HG03460 (cell line): ENCODE measurements at regions not wholly inside any gene's neighbourhood (a gene's known extent, or its start where the extent isn't known, plus 50 kb on each side); places are given as distances from the start of the nearest gene placed in this dataset.

Experiments
- ATAC-seq: cut with Tn5 transposase; IDR thresholded peaks from one replicate; pipeline ENCODE4 v1.9.1; 2021; ENCODE audit not compliant: unreplicated experiment

DNA sequence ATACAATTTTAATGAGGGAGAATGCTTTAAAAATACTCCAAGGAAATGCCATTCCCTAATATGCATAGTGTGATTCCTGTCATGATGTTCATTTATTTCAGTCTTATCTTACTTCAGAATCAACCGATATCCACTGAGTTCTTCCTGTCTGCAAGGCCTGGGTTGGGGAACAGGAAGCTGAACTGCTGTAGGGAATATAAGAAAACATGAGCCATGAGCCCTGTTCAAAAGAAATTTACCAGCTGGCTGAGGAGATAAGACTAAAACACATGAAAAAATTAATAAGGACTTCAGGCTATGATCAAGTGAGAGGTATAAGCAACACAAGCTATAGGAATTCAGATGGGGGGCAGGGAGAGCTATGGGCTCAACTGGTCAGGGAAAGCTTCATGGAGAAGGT is 184.7 kb downstream of the PLPP4 start:
- ATAC-seq = no peak

DNA sequence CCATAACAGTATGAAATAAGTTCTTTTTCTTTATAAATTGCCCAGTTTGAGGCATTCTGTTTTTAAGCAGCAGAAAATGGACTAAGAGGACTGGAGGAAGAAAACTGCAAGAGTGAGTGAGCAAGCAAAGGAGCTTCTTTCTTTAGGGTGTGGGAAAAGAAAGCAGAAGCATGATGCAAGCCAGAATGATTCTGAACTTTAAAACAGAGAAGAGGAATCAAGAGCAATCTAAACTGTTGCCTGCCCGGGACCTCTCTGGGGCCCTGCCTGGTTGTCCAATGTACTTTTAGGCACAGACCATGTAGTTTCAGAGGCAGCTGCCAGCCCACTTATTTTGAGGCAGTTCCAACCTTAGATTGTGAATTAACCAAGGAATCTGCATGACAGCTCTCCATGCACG is 186.3 kb downstream of the PLPP4 start:
- ATAC-seq = no peak

DNA sequence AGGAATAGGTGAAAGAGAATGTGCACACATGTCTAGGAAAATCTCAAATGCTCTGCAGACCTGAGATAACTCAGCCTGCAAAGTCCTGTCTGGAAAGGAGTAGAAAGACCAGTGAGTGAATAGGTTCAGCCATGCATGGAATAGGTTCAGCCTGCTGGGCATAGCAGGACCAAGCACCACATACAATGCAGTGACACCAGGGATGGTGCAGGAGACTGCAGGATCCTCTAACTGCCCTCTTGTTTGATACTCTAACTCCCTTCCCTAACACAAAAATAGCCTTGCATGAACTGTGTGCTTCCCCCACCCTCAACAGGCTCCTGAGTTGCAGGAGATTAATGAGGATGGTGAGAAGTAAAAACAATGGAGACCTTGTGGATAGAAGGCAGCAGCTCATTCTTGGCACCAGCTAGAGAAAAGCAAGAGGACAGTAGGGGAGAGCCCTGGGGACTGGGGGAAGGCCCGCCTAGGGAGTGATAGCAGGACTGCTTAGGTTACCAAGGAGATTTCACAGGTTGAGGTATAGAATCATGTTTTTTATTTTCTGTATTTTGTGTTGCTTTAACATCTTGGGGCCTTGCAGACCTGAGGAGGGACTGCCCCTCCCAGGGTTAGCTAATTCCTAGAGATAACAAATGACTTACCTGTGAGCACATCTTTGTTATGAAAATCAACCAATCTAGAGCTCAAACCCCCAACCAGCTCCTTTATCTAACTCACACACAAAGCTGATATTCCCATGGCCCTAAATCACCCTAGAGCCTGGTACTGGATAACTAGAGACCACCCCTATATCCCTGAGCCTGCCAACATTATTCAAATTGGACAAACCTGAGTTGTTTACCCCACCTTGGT is 187.8 kb downstream of the PLPP4 start:
- no peak for ATAC-seq

DNA sequence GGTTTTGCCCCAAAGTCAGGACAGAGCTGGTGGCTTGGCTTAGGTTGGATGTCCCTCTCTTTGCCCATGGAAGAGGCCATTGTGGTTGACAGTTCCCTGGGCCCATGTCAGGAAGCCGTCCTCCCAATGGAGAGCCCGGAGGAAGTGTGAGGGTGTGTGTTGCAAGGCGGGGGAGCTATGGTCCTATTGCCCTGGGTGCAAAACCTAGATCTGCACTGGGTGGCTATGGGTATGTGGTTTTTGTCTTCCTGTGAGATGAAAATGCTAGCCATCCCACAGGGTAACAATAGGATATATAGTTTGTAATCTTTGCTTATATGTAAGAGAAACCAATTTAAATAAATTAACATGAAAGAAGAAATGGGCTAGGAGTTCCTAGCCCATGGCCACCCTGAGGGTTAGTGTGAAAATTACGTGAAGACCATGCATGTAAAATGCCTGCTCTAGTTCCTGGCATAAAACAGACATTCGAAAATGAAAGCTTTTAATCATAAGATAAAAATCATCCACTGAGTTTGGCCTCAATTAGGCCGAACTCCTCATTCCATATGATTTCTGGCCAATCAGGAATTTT is 189.2 kb downstream of the PLPP4 start:
- no peak for ATAC-seq

DNA sequence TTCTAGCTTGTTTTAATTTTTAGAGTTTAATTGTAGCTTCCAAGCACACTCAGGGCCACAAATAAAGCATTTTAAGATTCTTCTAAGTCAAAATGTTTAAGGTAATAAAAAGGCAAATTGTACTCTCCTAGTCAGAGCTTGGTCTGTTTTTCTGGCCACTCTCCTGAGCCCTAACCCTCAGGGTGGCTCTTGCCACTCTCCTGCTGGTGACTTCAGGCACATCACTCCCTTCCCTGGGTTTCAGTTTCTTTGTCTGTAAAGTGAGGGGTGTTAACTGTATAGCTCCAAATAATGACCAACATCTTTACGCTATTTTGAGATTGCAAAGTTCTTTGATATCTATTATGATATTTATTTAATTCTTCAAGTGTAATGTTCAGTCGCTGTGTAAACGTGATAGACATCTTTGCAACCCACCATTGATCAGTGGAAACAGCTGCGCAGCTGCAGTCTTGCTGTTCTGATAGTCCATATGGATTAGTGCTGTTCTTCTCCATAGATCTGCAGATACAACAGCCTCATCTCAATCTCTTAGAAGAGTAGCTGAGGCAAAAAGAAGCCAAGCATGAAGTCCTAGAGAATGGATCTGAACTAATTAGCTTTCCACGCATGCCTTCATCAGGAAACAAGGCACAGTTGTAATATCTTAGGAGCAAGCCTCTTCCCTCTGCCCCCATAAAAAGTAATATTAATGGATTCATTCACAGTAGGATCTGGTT is 189.9 kb downstream of the PLPP4 start:
- ATAC-seq = no peak

DNA sequence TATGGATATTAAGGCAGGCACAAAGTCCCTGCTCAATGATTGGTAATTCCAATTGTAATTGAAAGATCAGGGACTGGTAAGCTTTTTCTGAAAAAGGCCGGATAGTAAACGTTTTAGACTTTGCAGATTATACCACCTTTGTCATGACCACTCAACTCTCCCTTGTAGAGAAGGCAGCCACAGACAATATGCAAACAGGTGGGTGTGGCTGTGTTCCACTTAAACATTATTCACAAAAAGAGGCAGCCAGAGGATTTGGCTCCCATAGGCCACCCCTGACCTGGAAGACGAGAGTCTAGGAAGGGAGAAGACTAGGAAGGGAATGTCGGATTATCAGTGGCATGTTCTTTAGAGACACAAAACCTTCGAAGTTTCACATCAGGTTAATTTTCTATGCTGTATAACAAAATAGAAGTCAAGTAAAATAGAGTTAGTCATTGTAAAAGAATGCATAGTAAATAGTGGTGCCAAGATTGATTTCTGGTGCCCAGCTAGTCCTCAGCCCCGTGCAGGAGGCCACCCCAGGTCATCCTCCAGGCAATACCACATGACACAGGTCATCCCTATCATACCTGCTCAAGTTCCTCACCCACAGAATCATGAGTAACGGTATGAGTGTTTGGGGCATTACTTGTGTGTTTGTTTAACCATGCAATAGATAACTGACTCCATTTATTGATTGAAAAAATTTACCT is 193.8 kb downstream of the PLPP4 start:
- ATAC-seq = no peak

DNA sequence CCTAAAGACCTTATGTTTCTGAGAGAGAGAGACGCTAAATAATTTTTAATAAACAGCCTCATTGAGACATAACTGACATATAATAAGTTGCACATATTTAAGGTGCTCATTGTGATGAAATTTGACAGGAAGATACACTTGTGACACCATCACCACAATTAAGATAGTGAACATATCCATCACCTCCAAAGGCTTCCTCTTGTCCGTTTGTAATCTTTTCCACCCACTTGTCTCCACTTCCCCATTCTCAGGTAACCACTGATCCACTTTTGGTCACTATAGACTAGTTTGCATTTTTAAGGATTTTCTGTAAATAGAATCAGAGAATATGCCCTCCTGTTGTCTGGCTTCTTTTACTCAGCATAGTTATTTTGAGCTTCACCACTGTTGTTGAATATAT is 195.1 kb upstream of the WDR11 start:
- no peak for ATAC-seq

DNA sequence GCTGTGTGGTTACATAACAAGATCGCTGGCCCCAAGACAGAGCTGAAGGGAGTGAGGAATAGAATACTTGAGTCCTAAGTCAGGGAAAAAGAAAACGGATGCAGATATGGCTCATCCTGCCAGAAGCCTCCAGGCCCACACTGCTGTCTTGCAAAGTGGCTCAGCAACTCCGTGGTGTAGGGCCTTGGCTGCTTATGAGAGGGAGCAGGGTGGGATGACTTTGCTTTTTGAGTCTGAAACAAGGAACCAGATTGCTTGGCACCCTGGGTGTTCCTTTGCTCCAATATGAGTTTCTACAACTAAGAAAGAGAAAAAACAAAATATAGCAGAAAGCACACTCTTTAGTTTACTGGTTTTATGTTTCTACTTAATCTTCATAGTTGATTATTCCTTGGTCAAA is 193.8 kb upstream of the WDR11 start:
- no peak for ATAC-seq

DNA sequence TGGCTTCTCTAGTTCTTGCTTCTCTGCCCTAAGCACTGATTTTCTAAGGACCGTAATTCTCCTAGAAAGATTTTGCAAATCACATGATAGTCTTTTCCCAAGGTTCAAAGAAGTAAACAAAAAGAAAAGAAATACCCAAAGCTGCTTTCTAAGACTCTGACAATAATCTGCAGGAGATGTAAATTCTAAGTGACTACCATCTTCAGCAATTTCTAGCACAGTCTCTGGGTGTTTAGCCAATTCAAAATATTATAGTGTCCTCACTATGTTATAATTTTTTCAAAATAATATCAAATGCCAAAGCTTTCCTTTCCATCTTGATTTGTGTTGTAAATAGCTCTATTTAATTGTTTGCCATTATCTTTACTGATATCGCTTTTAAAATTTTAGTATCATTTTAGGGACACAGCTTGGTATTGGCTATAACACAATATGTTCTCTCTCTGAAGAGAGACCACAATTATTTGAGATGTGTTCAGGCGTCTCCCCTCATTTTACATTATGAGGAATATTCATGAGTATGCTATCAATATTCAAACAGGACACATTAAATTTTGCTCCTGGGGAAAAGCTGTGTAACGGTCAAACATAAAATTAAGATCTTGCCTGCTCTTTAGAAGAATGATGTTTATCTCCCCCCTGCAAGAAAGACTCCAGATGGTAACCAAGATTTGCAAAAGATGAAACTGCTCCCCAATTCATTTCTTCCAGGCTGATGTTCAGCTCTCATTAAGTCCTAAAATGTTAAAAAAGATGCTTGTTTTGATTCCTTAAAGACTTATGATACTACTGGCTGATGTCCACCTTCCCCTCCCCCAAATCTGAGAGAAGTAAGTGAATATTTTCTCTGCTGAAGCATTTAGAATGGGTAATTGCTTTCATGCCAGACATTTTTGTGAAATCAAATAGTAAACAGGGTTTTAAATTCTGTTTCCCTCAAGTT is 191.9 kb upstream of the WDR11 start:
- ATAC-seq = no peak

DNA sequence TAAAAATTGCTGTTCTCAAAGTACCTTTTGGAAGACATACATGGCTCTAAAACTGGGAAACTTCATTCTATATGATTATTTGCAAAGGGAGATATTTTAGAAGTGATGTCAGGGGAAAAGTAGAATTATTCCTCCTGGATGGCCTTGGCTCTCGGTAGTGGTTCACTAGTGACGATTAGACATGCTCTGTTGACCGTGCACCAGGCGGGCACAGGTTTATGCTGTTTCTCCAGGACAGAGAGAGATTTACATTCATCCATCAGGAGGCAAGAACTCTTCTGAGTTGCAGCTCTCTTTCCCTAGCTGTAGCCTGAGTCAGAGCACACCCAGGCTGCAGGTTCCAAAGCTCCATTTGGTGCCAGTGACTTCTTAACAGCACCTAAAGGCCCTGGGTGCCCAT is 184.9 kb upstream of the WDR11 start:
- no peak for ATAC-seq

DNA sequence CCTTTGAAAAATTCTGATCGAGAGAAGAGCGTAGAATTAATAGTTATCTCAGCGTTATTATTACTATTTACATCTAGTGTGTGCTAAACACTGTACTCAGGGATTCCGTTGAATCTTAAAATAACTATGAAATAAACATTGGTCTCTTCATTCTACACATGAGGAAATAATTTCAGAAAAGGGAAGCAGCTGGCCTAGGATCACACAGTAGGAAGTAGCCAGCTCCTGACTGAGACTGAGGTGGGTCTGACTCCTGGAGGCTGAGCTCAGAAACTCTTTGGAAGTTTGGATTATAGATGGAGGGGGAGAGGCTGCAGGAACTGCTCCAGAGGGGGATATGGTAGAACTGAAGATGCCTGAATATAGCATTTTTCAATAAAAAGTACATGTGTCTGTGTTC is 183.9 kb upstream of the WDR11 start:
- no peak for ATAC-seq

DNA sequence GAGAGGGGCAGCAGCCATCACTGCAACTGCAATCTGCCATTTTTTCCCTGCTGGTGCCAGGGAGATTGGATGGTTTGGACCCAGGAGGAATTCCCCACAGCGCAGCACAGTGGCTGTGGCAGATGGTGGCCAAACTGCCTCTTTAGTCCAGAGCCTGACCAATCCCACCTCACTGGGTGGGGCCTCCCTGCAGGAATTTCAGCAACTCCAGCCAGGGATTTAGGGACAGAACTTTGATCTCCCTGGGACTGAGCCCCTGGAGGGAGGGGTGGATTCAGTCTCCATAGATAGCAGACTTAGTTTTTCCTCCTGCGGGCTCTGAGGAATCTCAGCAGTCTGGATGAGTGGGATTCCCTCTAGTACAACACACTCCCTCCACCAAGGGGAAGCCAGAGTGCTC is 179.7 kb upstream of the WDR11 start:
- ATAC-seq = no peak

DNA sequence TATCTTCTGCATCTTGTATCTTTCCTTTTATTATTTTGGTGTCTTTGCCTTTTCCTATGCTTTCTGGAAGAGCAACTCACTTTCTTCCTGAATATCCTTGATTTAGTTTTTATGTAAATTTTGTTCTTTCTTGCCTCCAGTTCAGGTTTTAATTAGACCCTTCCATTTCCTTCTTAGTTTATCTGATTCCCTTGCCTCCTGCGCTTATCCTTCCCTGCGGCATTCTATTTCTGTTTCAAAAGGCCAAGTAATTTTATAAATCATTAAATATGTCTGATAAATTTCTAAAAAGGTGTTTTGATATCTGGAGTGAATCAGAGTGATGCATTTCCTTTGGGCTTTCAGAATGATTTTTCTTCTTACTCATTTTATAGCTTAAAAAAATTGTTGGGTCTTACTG is 167.7 kb upstream of the WDR11 start:
- ATAC-seq = no peak

DNA sequence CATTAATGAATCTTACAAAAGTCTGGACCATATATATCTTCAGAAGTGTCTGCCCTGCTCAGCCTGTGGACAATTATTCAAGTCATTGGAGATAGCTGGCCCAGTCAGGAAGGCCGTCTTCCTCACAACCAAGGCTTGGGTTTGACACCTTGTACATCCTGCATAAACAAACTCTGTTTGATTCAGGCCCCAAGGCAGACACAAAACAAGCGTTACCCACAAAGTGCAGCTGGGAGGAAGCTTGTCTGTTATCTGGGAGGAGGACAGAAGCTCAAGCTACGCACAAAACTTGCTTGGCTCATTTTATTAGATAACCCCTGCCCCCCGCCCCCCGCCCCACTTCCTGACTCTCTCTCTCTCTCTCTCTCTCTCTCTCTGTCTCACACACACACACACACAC is 166.9 kb upstream of the WDR11 start:
- ATAC-seq = no peak

DNA sequence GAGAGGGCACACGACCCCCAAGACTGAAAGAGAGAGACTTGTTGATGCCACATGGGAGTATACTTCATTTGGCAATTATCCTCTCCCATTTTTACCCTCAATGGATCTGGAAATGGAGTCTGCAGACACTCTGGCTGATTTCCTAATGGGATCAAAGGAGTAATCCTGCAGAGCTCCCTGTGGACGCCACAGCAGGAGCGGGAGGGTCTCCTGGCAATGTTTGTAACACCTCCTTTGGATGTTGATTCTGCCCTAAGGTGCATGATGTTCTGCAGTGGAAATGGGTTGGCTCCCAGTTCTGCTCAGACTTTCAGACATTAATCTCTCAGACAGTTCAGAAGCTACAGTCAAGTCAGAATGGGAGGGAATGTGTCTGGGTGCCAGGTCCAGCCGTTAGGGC is 166.0 kb upstream of the WDR11 start:
- no peak for ATAC-seq

DNA sequence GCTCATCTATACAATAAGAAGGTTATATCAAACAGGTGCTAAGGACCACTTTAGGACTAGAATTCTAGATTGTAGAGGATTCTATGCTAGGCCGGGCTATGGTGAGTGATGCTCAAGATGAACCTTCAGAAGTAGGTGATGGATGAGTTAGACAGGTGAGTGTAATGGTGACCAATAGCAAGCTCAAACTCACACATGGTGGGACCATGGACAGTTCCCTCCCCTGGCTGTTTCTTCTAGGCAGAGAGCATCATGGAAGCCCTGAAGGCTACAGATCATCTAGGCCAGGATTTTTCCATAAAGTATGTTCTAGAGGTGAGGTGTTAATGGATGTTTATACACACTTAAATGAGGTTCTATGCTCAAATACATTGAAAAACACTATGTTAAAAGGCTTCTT is 162.2 kb upstream of the WDR11 start:
- ATAC-seq = no peak

DNA sequence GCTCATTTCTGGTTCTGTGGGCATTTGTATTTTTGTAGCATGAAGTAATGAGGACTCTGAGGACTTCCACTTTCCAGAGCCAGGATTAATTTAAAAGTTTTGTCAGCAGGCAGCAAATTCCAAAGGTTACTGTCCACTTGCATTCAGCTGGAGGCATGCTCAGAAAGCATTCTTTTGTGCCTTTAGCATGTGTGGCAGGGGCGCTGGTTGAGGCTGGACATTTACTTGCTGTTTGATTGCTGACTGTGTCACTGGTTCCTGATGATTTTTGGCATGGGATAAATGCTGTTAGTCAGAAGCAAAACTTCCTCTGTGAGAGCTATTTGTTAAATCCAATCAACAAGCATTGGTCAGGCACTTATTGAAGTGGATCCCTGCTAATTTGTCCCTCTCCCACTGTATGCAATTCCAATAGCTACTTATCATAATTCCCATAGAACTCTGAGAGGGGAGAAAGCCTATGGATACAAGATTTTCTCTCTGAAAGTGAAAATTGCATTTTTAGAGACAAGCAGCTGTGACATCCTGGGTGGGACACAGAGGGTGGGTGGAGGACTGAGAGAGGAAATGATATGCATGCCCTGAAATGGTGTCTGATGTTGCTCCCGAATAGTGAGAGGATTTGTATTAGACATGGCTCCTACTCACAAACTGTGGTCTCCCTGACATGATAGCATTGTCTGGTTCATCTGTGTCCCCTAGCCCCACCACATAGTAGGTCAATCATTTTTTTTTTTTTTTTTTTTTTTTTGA is 161.2 kb upstream of the WDR11 start:
- ATAC-seq = no peak

DNA sequence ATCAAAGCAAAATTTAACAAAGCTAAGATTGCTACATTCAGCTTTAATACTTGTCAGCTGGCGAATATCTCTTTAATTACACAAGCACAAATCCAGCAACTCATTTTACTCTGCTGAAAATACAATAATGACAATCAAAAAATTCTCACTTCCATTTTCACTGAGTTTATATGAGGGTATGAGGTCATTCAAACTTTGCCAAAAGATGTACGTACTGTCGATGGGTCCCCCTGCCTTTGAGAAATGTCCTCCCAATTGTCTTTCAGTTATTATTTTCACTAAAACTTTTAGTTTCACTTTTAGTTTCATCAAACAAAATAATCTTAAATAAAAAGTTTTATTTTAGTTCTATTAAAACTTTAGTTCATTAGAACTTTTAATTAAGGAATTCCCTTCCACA is 159.5 kb upstream of the WDR11 start:
- ATAC-seq = no peak

DNA sequence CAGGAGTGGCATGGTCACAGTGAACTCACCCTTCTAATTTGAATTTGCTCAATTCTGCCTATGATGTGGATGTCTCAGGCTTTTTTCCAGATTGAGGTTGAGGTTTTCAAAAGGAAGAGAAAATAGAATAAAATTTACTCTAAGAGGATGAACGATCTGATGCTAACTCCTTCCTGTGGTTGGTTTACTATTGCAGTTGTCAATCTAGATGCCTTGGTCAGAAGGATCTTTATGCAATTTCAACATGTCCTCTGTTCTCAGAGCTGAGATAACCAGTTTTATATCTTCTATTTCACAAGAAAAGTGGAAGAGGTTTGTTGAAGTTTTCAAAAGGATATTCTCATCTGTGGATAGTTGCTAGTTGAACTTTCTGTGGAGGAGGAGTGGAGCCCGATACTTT is 150.7 kb upstream of the WDR11 start:
- no peak for ATAC-seq

DNA sequence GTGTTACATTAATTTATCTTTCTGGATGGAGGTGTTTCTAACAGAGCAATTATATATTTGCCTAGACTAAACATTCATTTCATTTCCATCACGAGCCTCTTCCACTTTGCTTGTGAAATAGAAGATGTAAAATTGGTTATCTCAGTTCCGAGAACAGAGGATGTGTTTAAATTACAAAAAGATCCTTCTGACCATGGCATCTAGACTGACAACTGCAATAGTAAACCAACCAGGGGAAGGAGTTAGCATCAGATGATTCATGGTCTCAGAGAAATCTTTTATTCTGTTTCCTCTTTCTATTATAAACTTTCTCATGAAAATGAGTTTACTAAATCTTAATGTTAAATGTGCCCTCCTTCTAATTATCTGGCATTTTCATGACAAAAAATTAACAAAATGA is 149.8 kb upstream of the WDR11 start:
- ATAC-seq = no peak
